RKO (cell line): ENCODE measurements at regions not wholly inside any gene's neighbourhood (a gene's known extent, or its start where the extent isn't known, plus 50 kb on each side); places are given as distances from the start of the nearest gene placed in this dataset.

Experiments
- DNase-seq: peaks from one replicate; pipeline ENCODE4 v3.0.0-alpha.2; 2016; ENCODE audit warnings: low spot score

DNA sequence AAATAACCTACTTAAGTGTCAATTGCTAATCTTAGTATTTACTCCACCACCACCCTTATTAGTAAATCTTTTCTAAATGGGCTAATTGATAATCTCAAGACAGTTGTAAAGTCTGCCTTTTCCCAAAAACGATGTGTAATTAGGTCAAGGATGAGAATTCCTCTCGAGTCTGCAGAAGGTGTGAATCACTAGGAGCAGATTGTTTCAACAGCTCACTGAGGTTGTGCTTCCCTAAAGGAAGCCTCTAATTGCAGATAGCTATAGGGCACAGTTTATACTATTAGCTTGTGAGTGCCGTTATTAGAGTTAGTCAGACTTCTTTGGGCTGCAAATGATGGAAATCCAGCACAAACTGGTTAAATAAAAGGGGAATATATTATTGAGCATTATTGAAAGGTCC, 84.9 kb downstream of the C11orf91 start:
- DNase-seq, result no peak

DNA sequence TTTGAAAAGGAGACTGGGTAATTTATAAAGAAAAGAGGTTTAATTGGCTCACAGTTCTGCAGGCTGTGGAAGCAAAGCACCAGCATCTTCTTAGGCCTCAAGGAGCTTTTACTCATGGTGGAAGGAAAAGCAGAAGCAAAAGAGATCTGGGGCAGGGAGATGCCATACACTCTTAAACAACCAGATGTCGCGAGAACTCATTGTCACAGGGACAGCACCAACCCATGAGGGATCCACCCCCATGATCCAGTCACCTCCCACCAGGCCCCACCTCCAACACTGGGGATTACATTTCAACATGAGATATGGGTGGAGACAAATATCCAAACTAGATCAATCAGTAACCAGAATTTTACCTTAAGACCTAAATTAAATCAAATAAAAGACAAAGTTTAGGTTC, 87.2 kb downstream of the C11orf91 start:
- no peak for DNase-seq

DNA sequence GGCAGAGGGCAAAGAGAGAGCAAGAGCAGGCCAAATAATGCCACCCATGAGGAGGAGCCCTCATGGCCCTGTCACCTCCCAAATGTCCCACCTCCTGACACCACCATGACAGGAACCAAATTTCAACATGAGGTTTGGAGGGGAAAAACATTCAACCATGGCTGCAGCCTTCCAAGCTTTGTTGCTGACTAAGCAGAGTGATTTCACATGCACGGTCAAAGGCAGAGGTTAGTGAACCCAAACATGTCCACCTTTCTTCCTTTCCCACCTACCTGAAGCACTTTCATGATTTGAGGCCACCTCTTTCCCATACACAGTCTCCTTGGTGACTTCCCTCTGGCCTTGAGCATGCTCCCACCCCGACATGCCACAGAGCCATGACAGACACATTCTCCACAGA, 89.7 kb downstream of the C11orf91 start:
- DNase-seq, result no peak

DNA sequence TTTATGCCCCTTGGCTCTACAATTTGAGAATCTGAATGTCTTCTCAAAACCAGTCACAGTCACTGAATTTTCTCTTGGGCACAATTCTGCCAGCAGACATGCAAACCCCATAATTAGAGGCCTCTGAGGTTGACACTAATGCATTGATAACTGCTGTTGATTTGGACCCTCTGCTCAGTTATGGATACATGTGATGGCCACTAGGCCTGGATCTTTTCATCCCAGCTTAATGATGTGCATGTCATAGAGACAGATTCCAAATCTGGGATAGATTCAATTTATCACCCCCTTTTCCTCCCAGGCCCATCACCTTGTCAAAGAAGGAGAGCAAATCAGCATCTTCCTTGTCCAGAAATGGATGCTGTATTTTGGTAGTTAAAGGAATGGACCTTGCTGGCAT, 92.2 kb downstream of the C11orf91 start:
- no peak for DNase-seq

DNA sequence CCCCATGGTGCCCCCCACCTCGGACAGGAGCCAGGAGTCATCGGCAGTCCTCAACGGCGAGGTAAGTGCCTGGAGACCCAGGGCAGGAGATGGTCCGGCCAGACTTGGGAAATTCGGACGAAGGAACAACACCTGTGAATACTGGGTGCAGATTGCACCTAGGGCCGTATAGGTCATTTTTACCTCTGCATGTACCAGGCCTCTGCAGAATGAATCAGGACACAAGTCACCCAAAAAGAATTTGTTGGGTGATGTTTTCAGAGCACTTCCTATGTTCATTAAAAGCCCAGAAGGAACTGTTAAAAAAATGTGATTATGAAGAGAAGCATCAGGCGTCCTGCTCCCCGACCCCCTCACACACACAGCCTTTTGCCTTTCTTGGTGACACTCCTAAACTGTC, 93.9 kb downstream of the C11orf91 start:
- DNase-seq, result no peak

DNA sequence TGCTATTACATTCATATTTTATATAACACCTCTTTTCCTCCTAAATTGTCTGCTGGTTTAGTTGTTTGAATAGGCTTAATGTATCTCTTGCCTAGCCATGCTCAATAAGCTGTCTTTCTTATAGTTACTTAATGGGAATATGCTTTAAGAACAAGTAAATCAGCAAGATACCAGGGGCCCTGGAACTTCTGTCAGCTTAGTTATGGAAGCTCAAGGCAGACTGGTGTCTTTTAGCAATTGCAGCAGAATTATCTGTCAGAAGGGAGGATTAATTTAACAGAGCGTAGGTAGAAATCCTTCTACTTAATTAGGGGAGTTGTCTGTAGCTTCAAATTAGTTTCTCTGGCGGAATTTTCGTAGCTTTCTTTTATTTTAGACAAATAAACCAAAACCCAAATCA, 94.9 kb downstream of the C11orf91 start:
- no peak for DNase-seq

DNA sequence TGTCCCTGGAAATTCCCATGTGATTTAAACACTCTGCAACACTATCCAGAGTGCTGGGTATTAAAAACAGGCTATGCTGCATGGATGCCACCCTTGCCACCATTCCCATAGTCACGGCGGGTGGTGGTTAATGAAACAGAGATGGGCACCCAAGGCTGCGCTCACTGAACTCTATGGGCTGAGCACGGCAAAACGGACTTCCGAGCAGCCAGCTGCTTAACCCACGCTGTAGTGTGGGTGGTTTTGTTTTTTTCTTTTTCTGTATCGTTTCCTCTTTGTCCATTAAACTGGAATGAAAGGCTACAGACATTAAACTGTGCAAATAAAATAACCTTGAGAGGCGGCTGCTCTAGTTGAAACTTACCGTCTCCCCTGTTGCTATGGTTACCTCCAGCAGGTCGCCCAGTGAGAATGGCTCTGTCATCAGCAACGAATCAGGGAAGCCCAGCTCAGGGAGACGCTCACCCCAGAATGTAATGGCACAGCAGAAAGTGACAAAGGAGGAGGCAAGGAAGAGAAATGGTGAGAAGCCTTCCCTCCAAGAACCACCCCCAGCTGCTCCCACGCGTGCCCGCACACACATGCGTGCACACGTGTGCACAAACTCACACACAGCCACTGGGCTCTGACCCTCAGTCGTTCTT, 102.1 kb downstream of the C11orf91 start:
- DNase-seq, result no peak

DNA sequence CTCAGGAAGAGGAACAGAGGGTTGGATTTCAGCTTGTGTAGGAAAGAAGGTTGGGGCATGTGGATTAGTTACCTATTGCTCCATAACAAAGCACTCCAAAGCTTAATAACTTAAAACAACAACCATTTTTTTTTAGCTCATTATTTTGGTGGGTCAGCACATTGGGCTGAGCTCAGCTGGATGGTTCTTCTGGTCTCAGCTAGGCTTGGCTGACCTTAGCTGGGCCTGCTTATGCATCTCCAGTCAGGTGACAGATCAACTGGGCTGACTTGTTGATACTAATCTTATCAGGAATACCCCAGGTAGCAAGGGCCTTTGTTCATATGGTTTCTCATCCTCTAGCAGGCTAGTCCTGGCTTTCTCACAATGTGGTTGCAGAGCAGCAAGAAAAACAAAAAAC, 106.4 kb downstream of the C11orf91 start:
- DNase-seq, result no peak

DNA sequence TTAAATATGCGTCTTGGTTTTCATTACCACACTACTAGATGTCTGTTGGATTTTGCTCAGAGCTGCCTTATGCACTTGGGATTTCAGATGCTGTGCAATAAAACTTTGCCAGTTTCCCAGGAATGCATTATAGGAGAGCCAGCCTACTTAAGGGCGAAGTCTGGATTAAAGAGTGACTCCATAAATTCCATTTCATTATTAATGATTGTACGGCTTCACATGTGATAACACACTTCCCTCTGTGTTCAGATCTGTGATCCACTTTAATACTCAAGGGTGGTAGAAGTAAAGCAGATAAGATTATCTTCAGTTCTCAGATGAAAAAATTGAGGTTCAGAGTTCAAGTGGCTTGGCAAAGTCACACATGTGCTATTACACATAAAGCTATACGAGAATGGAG, 110.2 kb downstream of the C11orf91 start:
- DNase-seq, result no peak

DNA sequence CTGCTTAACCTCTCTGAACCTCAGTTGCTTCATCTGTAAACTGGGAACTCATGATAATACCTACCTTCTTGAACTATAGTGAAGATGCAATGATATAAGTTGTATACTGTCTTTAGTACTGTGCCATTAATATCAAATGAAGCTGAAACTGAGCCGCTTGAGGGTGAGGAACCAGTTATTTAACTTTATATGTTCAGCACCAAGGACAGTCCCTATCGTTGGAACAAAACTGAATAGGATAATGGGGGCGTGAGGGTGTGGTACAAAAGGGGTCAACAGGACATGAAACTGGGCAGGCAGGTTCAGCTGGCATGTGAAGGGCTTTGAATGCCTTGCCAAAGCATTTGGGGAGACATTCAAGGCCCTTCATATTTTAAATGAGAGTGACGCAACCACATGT, 112.6 kb downstream of the C11orf91 start:
- no peak for DNase-seq

DNA sequence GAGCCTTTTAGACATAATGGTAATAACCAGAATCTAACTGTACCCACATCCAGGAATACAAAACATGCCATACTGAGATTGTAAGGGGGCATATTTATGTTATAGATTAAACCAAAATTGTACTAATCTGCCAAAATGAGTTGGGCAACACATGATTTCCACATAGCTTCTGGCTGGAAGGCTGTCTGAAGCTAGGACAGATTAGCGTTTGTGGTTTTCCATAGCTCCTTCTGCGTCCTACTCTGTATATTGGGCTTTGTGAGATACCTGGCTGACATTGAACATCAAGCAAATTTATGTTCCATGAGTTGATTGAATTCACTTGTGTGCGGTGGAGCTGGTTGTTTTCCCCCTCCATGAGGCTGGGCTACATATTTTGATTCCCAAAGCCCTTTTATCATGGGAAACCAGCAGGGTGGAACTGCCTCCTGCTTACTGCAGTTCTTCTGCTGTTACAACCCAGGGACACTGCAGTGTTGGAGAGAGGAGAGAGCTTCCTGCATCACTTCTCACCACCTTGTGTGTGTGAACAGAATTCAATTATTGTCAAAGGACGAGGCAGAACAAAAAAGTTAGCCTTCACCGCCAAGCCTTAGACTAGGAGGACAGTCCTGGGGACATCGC, 114.9 kb downstream of the C11orf91 start:
- DNase-seq, result no peak

DNA sequence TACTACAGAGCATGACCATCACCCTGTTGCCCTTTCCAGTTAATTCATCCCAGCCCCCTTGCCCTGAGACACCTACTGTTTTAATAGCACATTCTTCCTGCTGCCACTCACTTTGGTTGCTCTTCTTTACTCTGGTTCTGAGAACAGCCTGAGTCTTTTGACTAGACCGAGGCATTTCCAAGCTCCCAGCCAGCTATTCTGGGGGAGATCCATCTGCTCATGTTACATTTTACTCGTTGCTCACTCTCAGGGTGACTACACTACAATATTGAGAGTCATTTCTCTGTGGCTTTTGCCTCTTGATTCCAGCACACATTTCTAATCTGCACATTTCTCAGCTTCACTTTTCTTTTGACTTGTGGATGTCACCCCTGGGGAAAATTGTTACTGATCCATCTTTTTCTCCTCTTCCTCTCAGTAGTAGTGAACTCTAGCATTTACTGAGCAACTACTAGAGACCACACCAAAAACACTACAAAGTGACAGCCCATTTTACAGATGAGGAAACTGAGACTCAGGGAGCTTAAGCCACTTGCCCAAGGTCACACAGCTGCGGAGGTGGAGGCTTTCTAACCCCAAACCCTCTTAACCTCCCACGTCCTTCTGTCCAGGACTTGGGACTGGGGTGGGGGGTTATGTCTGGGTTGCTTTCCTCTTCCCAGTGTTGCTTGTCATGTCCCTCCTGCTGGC, 117.8 kb downstream of the C11orf91 start:
- no peak for DNase-seq

DNA sequence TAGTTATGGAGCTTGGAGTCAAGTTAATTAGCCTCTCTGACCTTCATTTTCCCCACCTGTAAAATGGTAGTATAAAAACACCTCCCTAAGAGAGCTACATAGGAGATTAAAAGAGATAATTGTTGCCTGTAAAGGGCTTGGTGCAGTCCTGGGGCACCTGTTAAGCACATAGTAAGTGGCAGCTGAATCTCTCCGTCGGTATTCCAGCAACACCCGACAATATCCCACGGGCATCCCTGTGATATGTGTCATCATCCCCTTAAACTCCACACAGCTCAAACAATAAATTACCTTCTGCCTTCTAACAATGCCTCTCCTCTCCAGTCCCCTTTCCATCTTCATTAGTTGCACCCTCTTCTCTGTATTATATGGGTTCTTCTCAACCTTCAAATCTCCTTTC, 121.5 kb downstream of the C11orf91 start:
- no peak for DNase-seq

DNA sequence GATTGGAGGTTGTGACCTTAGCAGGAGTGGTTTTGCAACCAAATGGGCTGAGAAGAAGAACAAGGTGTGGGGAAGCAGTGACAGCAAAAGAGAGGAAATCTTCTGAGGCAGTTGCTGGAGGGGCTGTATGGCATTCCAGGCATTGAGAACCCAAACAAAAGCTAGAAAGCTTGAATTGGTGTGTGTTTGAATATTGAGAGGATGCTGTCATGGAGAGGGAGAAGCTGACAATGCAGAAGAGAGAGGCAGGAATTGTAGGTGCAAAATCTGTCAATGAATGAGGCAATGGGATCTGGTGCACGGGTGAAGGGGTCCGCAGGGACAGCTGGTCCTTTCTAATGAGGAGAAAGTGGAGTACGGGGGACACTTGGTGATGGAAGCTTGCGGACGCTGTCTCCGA, 123.4 kb downstream of the C11orf91 start:
- DNase-seq, result no peak

DNA sequence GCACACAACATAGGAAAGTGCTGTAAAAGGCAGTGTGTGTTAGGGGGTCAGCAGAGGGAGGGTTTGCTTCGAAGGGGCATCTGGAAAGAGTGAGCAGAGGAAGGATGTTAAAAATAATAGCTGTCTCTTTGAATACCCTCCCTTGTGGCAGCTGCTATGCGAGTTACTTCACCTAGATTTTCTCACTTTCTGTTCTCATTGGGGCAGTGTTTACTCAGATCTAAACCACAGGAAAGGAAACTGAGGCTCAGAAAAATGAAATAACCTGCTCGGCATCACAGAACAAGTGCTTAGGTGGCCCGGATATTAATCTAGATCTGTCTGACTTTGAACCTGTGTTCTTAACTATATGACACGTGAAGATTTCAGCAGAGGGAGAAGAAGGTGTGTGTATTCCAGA, 125.3 kb downstream of the C11orf91 start:
- DNase-seq, result no peak

DNA sequence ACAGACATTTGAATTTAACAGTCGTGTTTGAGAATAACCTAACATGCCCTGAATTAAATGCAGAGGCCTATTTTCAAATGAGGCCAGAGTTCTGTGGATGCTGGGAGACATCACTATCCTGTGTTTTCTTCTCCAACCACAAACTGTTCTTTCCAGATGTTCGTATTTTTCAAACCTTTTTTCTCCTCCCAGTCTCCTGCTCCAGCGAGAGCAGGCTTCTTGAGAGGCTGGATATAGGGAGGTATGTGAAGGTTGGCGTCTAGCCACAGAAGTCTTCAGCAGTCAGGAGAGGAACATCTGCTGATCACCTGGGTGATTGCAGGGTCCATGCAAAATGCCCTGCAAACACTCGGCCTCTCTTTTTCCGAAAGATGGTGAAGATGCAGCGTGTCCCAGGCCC, 126.3 kb downstream of the C11orf91 start:
- no peak for DNase-seq

DNA sequence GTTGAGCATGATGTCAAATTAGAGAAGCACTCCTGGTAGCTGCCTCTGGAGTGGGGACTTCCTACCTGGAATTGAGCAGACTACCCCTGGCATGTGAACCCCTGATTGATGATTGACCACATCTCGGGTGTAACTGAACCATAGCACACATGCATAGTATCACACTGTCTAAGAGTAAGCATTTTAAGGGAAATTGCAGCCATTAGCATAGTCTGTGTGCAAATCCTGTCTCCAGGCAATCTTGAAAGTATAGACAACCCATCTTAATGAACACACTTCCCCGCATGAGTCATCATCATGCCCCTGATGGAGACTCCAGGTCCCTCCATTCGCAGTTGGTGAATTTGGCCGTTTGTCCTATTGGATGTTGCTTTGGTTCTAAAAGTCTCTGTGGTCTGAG, 131.3 kb downstream of the C11orf91 start:
- DNase-seq, result no peak

DNA sequence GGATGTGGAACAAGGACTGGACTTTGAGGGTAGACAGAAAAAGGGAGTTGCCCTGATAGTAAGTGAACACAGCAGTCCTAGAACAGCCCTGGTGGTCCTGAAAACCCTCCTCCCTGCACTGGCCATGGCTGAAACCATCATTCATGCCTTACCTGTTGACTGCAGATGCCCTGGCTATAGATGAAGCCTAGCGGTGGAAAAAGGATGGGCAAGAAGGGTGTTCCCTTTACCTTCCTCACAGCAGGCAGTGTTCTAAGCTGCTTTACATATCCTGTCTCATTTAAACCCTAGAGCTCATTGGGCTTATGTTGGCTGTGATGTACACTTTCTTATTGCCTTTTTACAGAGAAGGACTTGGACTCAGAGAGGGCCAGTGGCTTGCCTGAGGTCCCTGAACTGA, 133.6 kb downstream of the C11orf91 start:
- no peak for DNase-seq

DNA sequence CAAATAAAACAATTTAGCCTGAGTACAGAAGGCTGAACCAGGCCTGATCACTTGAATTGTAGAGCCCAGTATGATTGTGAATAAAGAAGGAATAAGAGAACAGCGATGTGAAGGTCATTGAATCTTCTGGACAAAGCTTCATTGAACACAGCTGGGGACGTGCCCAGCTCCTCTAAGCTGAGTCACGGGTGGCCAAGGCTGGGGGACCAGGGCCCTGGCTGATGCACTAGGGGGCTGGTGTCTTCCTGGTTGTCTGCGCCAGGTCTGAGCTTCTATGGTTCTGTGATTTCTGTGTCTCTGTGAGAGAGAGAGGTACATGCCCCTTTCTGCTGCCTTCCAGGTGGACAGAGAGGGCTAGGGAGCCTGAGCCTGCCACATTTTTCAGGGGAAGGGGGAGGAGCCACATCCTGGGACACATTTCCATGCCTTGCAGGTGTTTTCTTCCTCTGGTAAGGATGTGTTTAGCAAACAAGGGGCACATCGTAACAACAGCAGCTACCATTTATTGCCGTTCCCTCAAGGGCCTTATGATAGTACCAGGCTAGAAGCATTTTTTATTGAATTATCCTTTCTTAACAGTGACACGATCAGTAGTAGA, 135.7 kb downstream of the C11orf91 start:
- DNase-seq, result no peak

DNA sequence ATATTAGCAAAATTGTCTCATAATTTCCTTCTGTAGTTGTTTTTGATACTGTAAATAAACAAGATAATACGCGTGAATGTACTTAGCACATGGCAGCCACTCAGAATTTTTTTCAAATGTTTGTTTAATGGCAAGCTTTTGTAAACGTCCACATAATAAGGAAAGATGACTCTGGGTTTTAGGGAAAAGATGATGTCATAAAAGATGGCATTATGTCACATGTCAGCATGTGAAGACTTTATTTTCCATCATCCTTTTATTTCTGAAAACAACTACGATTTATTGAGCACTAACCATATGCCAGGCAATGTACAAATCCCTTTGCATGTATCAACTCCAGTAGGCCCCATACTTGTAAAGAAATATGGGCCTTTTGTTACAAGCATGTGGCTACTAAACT, 139.9 kb downstream of the C11orf91 start:
- no peak for DNase-seq

DNA sequence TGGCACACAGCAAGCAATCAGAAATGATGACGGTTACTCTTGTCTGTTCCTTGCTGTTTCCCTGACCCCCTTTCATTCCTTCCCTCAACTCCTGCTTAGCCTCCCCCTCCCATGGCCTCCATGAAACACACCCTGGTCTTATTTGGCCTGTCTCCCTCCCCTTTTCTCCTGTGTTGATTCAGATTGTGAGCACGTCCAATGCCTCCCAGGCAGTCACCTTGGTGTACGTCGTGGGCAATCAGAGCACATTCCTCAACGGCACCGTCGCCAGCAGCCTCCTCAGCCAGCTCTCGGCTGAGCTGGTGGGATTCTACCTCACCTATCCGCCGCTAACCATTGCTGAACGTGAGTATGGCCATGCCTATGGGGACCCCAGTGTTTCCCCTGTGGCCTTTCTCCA, 141.1 kb downstream of the C11orf91 start:
- no peak for DNase-seq

DNA sequence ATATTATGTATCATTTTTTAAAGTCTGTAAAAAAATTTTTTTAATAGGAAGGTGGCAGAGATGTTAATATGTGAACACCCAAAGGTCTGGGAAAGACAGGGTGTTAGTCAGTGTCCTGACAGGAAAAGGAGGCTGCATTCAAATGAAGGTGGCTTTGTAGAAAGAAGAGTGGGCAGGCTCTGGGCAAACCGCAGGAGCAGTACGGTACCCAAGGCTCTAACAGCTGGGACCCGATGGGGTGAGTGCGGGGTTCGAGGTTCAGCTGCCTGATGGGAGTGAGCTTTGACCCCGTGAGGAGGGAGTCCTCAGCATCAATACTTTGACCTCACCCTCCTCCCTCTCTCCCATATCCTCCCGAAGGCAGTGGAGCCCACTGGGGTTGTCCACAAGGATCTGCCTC, 142.5 kb downstream of the C11orf91 start:
- no peak for DNase-seq

DNA sequence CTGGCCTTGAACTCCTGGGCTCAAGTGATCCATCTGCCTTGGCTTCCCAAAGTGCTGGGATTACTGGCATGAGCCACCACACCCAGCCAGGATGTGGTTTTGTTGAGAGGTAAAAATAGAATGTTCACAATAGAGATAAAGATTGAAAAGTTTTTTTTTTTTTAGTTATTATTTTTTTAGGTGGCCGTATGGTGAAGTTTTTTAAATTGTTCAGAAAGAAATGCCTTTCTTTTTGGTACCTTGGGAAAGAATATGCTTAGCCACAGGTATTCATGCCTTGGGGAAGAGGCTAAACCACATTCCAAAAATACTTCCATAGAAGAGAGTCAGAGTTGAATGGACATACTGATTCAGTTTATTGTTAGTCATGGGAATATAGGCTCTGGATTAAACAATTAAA, 143.4 kb downstream of the C11orf91 start:
- no peak for DNase-seq
